OCI-LY1 (cell line): ENCODE measurements at regions not wholly inside any gene's neighbourhood (a gene's known extent, or its start where the extent isn't known, plus 50 kb on each side); places are given as distances from the start of the nearest gene placed in this dataset.

Experiments used
- H2AFZ ChIP-seq: fragments of 200-600 bp; sonication (generic), shearing (Covaris generic); 2 replicates; pipeline ENCODE4 v1.6.0; 2014; ENCODE audit warnings: antibody characterized with exemption, mild to moderate bottlenecking, low read length
- H3F3A ChIP-seq: fragments of 200-600 bp; sonication (generic), shearing (Covaris generic); 2 replicates; pipeline ENCODE4 v1.6.0; 2014; ENCODE audit warnings: mild to moderate bottlenecking, antibody characterized with exemption, low read length, moderate library complexity; ENCODE audit not compliant: insufficient read depth
- H3K27ac ChIP-seq: fragments of 200-600 bp; sonication (generic); 2 replicates; pipeline ENCODE4 v1.5.1; 2014; ENCODE audit warnings: low read length, mixed run types, mild to moderate bottlenecking, low read depth; ENCODE audit not compliant: poor library complexity, severe bottlenecking
- H3K27me3 ChIP-seq: fragments of 200-600 bp; sonication (generic); 2 replicates; pipeline ENCODE4 v1.6.0; 2014; ENCODE audit warnings: antibody characterized with exemption, mild to moderate bottlenecking, low read length, moderate library complexity; ENCODE audit not compliant: insufficient read depth
- H3K36me3 ChIP-seq: fragments of 200-600 bp; sonication (generic); 2 replicates; pipeline ENCODE4 v1.6.1; 2014; ENCODE audit warnings: mild to moderate bottlenecking, antibody characterized with exemption, low read length, moderate library complexity, mixed read lengths; ENCODE audit not compliant: insufficient read depth
- H3K4me1 ChIP-seq: fragments of 200-600 bp; sonication (generic); 2 replicates; pipeline ENCODE4 v1.5.1; 2014; ENCODE audit warnings: mild to moderate bottlenecking, low read length, moderate library complexity; ENCODE audit not compliant: insufficient read depth, severe bottlenecking
- H3K4me2 ChIP-seq: fragments of 200-600 bp; sonication (generic), shearing (Covaris generic); 2 replicates; pipeline ENCODE4 v1.6.1; 2014; ENCODE audit warnings: low read length
- H3K4me3 ChIP-seq: fragments of 200-600 bp; sonication (generic); 2 replicates; pipeline ENCODE4 v1.5.1; 2014; ENCODE audit warnings: low read length, low read depth, mild to moderate bottlenecking, mixed read lengths; ENCODE audit not compliant: poor library complexity, severe bottlenecking
- H3K79me2 ChIP-seq: fragments of 200-600 bp; shearing (Covaris generic); 2 replicates; pipeline ENCODE4 v1.6.1; 2016; ENCODE audit warnings: mixed run types, low read length, mixed read lengths; ENCODE audit not compliant: insufficient read depth
- H3K9ac ChIP-seq: fragments of 200-600 bp; sonication (generic), shearing (Covaris generic); 2 replicates; pipeline ENCODE4 v1.6.1; 2014; ENCODE audit warnings: mild to moderate bottlenecking, low read length, mixed read lengths
- H3K9me2 ChIP-seq: fragments of 200-600 bp; sonication (generic), shearing (Covaris generic); 2 replicates; pipeline ENCODE4 v1.6.1; 2014; ENCODE audit warnings: low read depth, mild to moderate bottlenecking, low read length, mixed read lengths
- H3K9me3 ChIP-seq: fragments of 200-600 bp; shearing (Covaris generic); 2 replicates; pipeline ENCODE4 v1.6.1; 2014; ENCODE audit warnings: low read length, mixed read lengths
- H4K20me1 ChIP-seq: fragments of 200-600 bp; sonication (generic), shearing (Covaris generic); 2 replicates; pipeline ENCODE4 v1.6.0; 2016; ENCODE audit warnings: mild to moderate bottlenecking, low read length; ENCODE audit not compliant: insufficient read depth
- CTCF ChIP-seq: fragments of 200-600 bp; sonication (generic), shearing (Covaris generic); IDR thresholded peaks from 2 replicates; pipeline ENCODE4 v1.5.1; 2017; ENCODE audit warnings: mild to moderate bottlenecking, antibody characterized with exemption, low read length, moderate library complexity, mixed read lengths
- EZH2 ChIP-seq: fragments of 200-600 bp; sonication (generic), shearing (Covaris generic); IDR thresholded peaks from 2 replicates; pipeline ENCODE4 v1.8.0; 2017; ENCODE audit warnings: borderline replicate concordance, mixed run types, mild to moderate bottlenecking, antibody characterized with exemption, low read length, moderate library complexity, mixed read lengths

GRCh38 chr3:176861137-176861536 lies 336.1 kb downstream of the TBL1XR1 start:
- no peaks in the 10 kb centered on the region for H3K9me3 ChIP-seq
- no peak overlapping the region for H3K27ac ChIP-seq
- H3K36me3 ChIP-seq: no peaks in the 10 kb centered on the region
- H3K27me3 ChIP-seq: no peaks in the 10 kb centered on the region
- no peak overlapping the region for H3K4me3 ChIP-seq
- no peaks in the 10 kb centered on the region for H4K20me1 ChIP-seq
- TF ChIP-seq EZH2: no peak
- TF ChIP-seq CTCF: no peak
- no peak overlapping the region for H3K9ac ChIP-seq
- no peak overlapping the region for H3K4me2 ChIP-seq
- H2AFZ ChIP-seq: no peak overlapping the region
- no peaks in the 10 kb centered on the region for H3K79me2 ChIP-seq
- no peaks in the 10 kb centered on the region for H3K4me1 ChIP-seq
- no peaks in the 10 kb centered on the region for H3F3A ChIP-seq
- H3K9me2 ChIP-seq: no peaks in the 10 kb centered on the region

DNA sequence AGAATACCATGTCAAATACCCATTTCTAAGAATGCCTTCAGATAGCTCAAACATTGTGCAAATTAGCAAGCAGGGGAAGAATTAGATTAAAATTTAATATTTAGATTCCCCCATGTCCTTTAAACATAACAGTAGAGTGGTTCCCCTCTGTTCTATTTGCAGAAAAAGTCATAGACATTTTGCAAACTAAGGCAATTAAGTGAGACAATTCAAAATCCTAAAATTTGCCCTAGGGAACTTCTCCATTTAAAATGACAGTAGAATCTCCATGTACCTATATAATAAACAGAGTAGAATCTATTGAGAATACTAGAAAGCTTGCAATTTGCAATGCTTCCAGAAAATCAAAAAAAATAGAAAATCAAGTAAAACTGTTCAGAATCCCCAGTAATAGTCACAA lies 340.6 kb downstream of the TBL1XR1 start:
- Histone ChIP-seq H3K79me2 (no peaks in the 10 kb centered on the region), H3K9me2 (no peaks in the 10 kb centered on the region), H3K27me3 (no peaks in the 10 kb centered on the region), H3K9me3 (no peaks in the 10 kb centered on the region), H3K36me3 (no peaks in the 10 kb centered on the region), H3F3A (no peaks in the 10 kb centered on the region), H2AFZ (no peak overlapping the region), H3K27ac (no peak overlapping the region), H3K4me3 (no peak overlapping the region), H3K4me2 (no peak overlapping the region), H3K4me1 (no peaks in the 10 kb centered on the region), H3K9ac (no peak overlapping the region), H4K20me1 (no peaks in the 10 kb centered on the region)
- TF ChIP-seq CTCF (no peak), EZH2 (no peak)

GRCh38 chr3:176855901-176856486 lies 341.3 kb downstream of the TBL1XR1 start:
- no peak for TF ChIP-seq EZH2
- TF ChIP-seq CTCF: no peak
- H3K9me2 ChIP-seq: no peaks in the 10 kb centered on the region
- H2AFZ ChIP-seq: no peak overlapping the region
- no peaks in the 10 kb centered on the region for H3K79me2 ChIP-seq
- H3K36me3 ChIP-seq: no peaks in the 10 kb centered on the region
- no peaks in the 10 kb centered on the region for H3K9me3 ChIP-seq
- no peak overlapping the region for H3K4me3 ChIP-seq
- no peak overlapping the region for H3K9ac ChIP-seq
- H3F3A ChIP-seq: no peaks in the 10 kb centered on the region
- H3K4me1 ChIP-seq: no peaks in the 10 kb centered on the region
- no peaks in the 10 kb centered on the region for H3K27me3 ChIP-seq
- H4K20me1 ChIP-seq: no peaks in the 10 kb centered on the region
- H3K27ac ChIP-seq: no peak overlapping the region
- no peak overlapping the region for H3K4me2 ChIP-seq
